H1 (cell line): ENCODE measurements at regions not wholly inside any gene's neighbourhood (a gene's known extent, or its start where the extent isn't known, plus 50 kb on each side); places are given as distances from the start of the nearest gene placed in this dataset.

ENCODE experiments used
- CTCF ChIA-PET: fragments of 300-600 bp; sonication (Branson Sonifier 250); formaldehyde crosslinking; loops from one replicate; lab custom pipeline; 2021; ENCODE audit not compliant: partially characterized antibody; lab: Charles Lee
- POLR2A ChIA-PET: fragments of 300-600 bp; sonication (Branson Sonifier 250); formaldehyde crosslinking; loops from one replicate; lab custom pipeline; 2021; ENCODE audit warnings: inconsistent platforms; ENCODE audit not compliant: partially characterized antibody; lab: Charles Lee
- DNase-seq, 2 experiments: peaks; one replicate each; pipeline versions ENCODE4 v3.0.0 to v3.0.0-alpha.2; 2010 to 2022; ENCODE audit warnings: low spot score in 2 of 2, low read depth in 1 of 2, mixed read lengths in 1 of 2
- FAIRE-seq: peaks from 2 replicates; lab custom pipeline; 2011; peaks lifted over from hg19 to GRCh38; lab: Jason Lieb, UNC
- H2AFZ ChIP-seq: 2 replicates; pipeline ENCODE4 v1.8.1; 2012; ENCODE audit warnings: low read length, inconsistent platforms
- H2AK5ac ChIP-seq: 2 replicates; pipeline ENCODE4 v1.6.1; 2013; ENCODE audit warnings: low read depth, low read length
- H2BK120ac ChIP-seq: replicated peaks from 2 replicates; pipeline ENCODE3; 2013; ENCODE audit warnings: low read depth, low read length, inconsistent platforms
- H2BK12ac ChIP-seq: 2 replicates; pipeline ENCODE4 v1.6.1; 2013; ENCODE audit warnings: low read depth, low read length
- H2BK15ac ChIP-seq: 2 replicates; pipeline ENCODE4 v1.6.1; 2013; ENCODE audit warnings: low read length
- H2BK20ac ChIP-seq: 2 replicates; pipeline ENCODE4 v1.6.1; 2013; ENCODE audit warnings: low read length
- H2BK5ac ChIP-seq: 2 replicates; pipeline ENCODE4 v1.6.1; 2013; ENCODE audit warnings: low read depth, low read length
- H3K14ac ChIP-seq: 2 replicates; pipeline ENCODE4 v1.6.1; 2013; ENCODE audit warnings: inconsistent platforms; ENCODE audit not compliant: insufficient read length
- H3K18ac ChIP-seq: 2 replicates; pipeline ENCODE4 v1.6.1; 2013; ENCODE audit warnings: low read length; ENCODE audit errors: extremely low read depth
- H3K23ac ChIP-seq: 2 replicates; pipeline ENCODE4 v1.6.1; 2013; ENCODE audit warnings: inconsistent platforms; ENCODE audit not compliant: insufficient read length
- H3K23me2 ChIP-seq: 2 replicates; pipeline ENCODE4 v1.6.1; 2013; ENCODE audit warnings: low read depth, low read length
- H3K27ac ChIP-seq: 2 replicates; pipeline ENCODE4 v1.6.1; 2011; ENCODE audit warnings: low read depth, low read length, inconsistent platforms
- H3K27me3 ChIP-seq, 4 experiments: replicated peaks in 1 of 4; 1 replicate in 1 of 4; 2 replicates in 3 of 4; pipeline versions ENCODE4 v1.6.1 to v1.8.1; 2011 to 2013; ENCODE audit warnings: low read length in 3 of 4, mild to moderate bottlenecking in 3 of 4, inconsistent platforms in 2 of 4, mixed read lengths in 2 of 4, moderate library complexity in 1 of 4; ENCODE audit not compliant: control insufficient read depth in 3 of 4, insufficient read depth in 3 of 4; ENCODE audit errors: extremely low read depth in 1 of 4
- H3K36me3 ChIP-seq, 4 experiments: 2 replicates each; pipeline versions ENCODE4 v1.6.1 to v1.8.1; 2011 to 2013; ENCODE audit warnings: mild to moderate bottlenecking in 4 of 4, low read length in 3 of 4, moderate library complexity in 2 of 4, control low read depth in 1 of 4, inconsistent platforms in 1 of 4; ENCODE audit not compliant: insufficient read depth in 4 of 4, control insufficient read depth in 2 of 4
- H3K4ac ChIP-seq: replicated peaks from 2 replicates; pipeline ENCODE3; 2013; ENCODE audit warnings: low read length, low read depth, mixed read lengths, inconsistent platforms; ENCODE audit not compliant: insufficient read length
- H3K4me1 ChIP-seq, 4 experiments: replicated peaks in 1 of 4; 1 replicate in 1 of 4; 2 replicates in 3 of 4; pipeline versions ENCODE4 v1.6.1 to v1.8.1; 2011 to 2013; ENCODE audit warnings: low read length in 3 of 4, inconsistent platforms in 2 of 4, mixed read lengths in 1 of 4; ENCODE audit not compliant: insufficient read depth in 4 of 4, control insufficient read depth in 3 of 4
- H3K4me2 ChIP-seq, 2 experiments: 2 replicates each; pipeline versions ENCODE4 v1.6.1 to v1.8.1; 2011 to 2013; ENCODE audit warnings: low read depth in 2 of 2, low read length in 2 of 2, control low read depth in 1 of 2, inconsistent platforms in 1 of 2, mild to moderate bottlenecking in 1 of 2; ENCODE audit not compliant: insufficient read depth in 1 of 2
- H3K4me3 ChIP-seq, 4 experiments: fragments of 200-600, 300-600 bp in 1 of 4; sonication (generic), shearing (Covaris generic), sonication (Bioruptor Twin) in 1 of 4; 2 replicates each; pipeline versions ENCODE4 v1.5.1 to v1.8.1; 2011 to 2016; ENCODE audit warnings: low read length in 4 of 4, low read depth in 3 of 4, control low read depth in 2 of 4, inconsistent platforms in 2 of 4, mild to moderate bottlenecking in 2 of 4, mixed read lengths in 1 of 4, moderate library complexity in 1 of 4; ENCODE audit not compliant: insufficient read depth in 2 of 4; ENCODE audit errors: extremely low read depth in 1 of 4
- H3K56ac ChIP-seq: replicated peaks from 2 replicates; pipeline ENCODE3; 2013; ENCODE audit warnings: low read depth, mild to moderate bottlenecking, mixed read lengths, low read length, inconsistent platforms; ENCODE audit not compliant: insufficient read length
- H3K79me1 ChIP-seq: 2 replicates; pipeline ENCODE4 v1.6.1; 2013; ENCODE audit warnings: low read depth, low read length, control low read depth
- H3K79me2 ChIP-seq, 2 experiments: 2 replicates each; pipeline versions ENCODE4 v1.6.1 to v1.8.1; 2012 to 2013; ENCODE audit warnings: low read length in 2 of 2, mild to moderate bottlenecking in 2 of 2, inconsistent platforms in 1 of 2; ENCODE audit not compliant: insufficient read depth in 2 of 2, control insufficient read depth in 1 of 2
- H3K9ac ChIP-seq, 4 experiments: replicated peaks in 1 of 4; 1 replicate in 1 of 4; 2 replicates in 3 of 4; pipeline versions ENCODE4 v1.6.1 to v1.8.1; 2011 to 2013; ENCODE audit warnings: low read depth in 3 of 4, low read length in 3 of 4, control low read depth in 2 of 4, mild to moderate bottlenecking in 2 of 4, moderate library complexity in 2 of 4, inconsistent platforms in 1 of 4; ENCODE audit errors: extremely low read depth in 1 of 4
- H3K9me3 ChIP-seq, 2 experiments: 2 replicates each; pipeline versions ENCODE4 v1.6.1 to v1.8.1; 2012 to 2013; ENCODE audit warnings: mild to moderate bottlenecking in 2 of 2, moderate library complexity in 2 of 2, control low read depth in 1 of 2, inconsistent platforms in 1 of 2, low read depth in 1 of 2, low read length in 1 of 2, mixed read lengths in 1 of 2; ENCODE audit not compliant: insufficient read depth in 2 of 2
- H4K20me1 ChIP-seq, 2 experiments: replicated peaks in 1 of 2; 2 replicates each; pipeline versions ENCODE3 to v1.8.1; 2011 to 2013; ENCODE audit warnings: inconsistent platforms in 2 of 2, low read length in 2 of 2, mild to moderate bottlenecking in 1 of 2; ENCODE audit not compliant: insufficient read depth in 2 of 2, control insufficient read depth in 1 of 2
- H4K5ac ChIP-seq: 2 replicates; pipeline ENCODE4 v1.6.1; 2013; ENCODE audit warnings: low read length, low read depth, mixed read lengths, inconsistent platforms; ENCODE audit not compliant: insufficient read length
- H4K8ac ChIP-seq: 2 replicates; pipeline ENCODE4 v1.8.0; 2013; ENCODE audit warnings: mild to moderate bottlenecking, moderate library complexity, low read length, inconsistent platforms; ENCODE audit not compliant: insufficient read depth; ENCODE audit errors: extremely low read depth
- H4K91ac ChIP-seq: replicated peaks from 2 replicates; pipeline ENCODE3; 2013; ENCODE audit warnings: low read length, mixed read lengths, inconsistent platforms; ENCODE audit not compliant: insufficient read length
- BCL11A ChIP-seq, 2 experiments: IDR thresholded peaks; one replicate each; pipeline ENCODE4 v1.6.1; 2011; ENCODE audit warnings: low read depth in 2 of 2, low read length in 2 of 2, mild to moderate bottlenecking in 2 of 2
- BRCA1 ChIP-seq: IDR thresholded peaks from 2 replicates; pipeline ENCODE4 v1.6.1; 2012; ENCODE audit warnings: low read depth, low read length, improper control_type of control experiment
- CBX5 ChIP-seq: fragments of 300-800, 300-1000 bp; sonication (generic); IDR thresholded peaks from 2 replicates; pipeline ENCODE4 v1.7.1; 2016; ENCODE audit warnings: antibody characterized with exemption, low read length, low read depth
- GTF2F1 ChIP-seq: IDR thresholded peaks from 2 replicates; pipeline ENCODE4 v1.6.1; 2012; ENCODE audit warnings: low read depth, low read length, improper control_type of control experiment, borderline replicate concordance
- MAFK ChIP-seq: IDR thresholded peaks from 2 replicates; pipeline ENCODE4 v1.6.1; 2012; ENCODE audit warnings: low read depth, mild to moderate bottlenecking, improper control_type of control experiment, low read length
- NRF1 ChIP-seq: IDR thresholded peaks from 2 replicates; pipeline ENCODE4 v1.6.1; 2011; ENCODE audit warnings: mild to moderate bottlenecking, low read depth, low read length, improper control_type of control experiment
- PHF8 ChIP-seq: fragments of 200-600 bp; sonication (generic); conservative IDR thresholded peaks from 2 replicates; pipeline ENCODE4 v1.7.1; 2012; ENCODE audit warnings: low read depth, mild to moderate bottlenecking, inconsistent platforms, low read length, moderate library complexity
- RAD21 ChIP-seq, 2 experiments: IDR thresholded peaks in 1 of 2; conservative IDR thresholded peaks in 1 of 2; 2 replicates each; pipeline ENCODE4 v1.6.1; 2011; ENCODE audit warnings: low read depth in 2 of 2, low read length in 2 of 2, improper control_type of control experiment in 1 of 2, inconsistent platforms in 1 of 2, mild to moderate bottlenecking in 1 of 2, moderate library complexity in 1 of 2
- RXRA ChIP-seq: IDR thresholded peaks from 2 replicates; pipeline ENCODE4 v1.6.1; 2011; ENCODE audit warnings: low read depth, mild to moderate bottlenecking, low read length, moderate library complexity; ENCODE audit not compliant: insufficient read depth
- TAF7 ChIP-seq: optimal IDR thresholded peaks from 2 replicates; pipeline ENCODE3; 2011; ENCODE audit warnings: low read depth, mild to moderate bottlenecking, inconsistent platforms, low read length, moderate library complexity, borderline replicate concordance
- TBP ChIP-seq: IDR thresholded peaks from 2 replicates; pipeline ENCODE4 v1.6.1; 2011; ENCODE audit warnings: low read depth, low read length, improper control_type of control experiment
- TEAD4 ChIP-seq: IDR thresholded peaks from 2 replicates; pipeline ENCODE4 v1.6.1; 2012; ENCODE audit warnings: low read depth, low read length, inconsistent platforms, mixed read lengths
- WGBS, 2 experiments: shearing (Covaris generic) in 1 of 2; methylation state at CpG; one replicate each; pipeline versions ENCODE4 v1.1.6 to v1.1.7; 2013 to 2015; ENCODE audit warnings: low lambda C conversion rate in 2 of 2, mixed read lengths in 2 of 2, inconsistent platforms in 1 of 2, low coverage in 1 of 2, missing lambda C conversion rate in 1 of 2; ENCODE audit not compliant: insufficient replicate concordance in 2 of 2, insufficient coverage in 1 of 2, insufficient read length in 1 of 2; ENCODE audit errors: extremely low coverage in 1 of 2, missing lambda C conversion rate in 1 of 2; 5-methylcytosine and 5-hydroxymethylcytosine counted together
- TF ChIP-seq, protein P1 (sequence below), 3 experiments: IDR thresholded peaks; 1 replicate in 2 of 3; 2 replicates in 1 of 3; pipeline versions ENCODE4 v1.5.1 to v1.6.1; 2011; ENCODE audit warnings: low read length in 3 of 3, mild to moderate bottlenecking in 3 of 3, inconsistent platforms in 2 of 3, low read depth in 1 of 3, moderate library complexity in 1 of 3; ENCODE audit not compliant: insufficient read depth in 1 of 3; ENCODE audit errors: control extremely low read depth in 1 of 3

- Histone ChIP-seq H3K27me3 (no peaks in the 10 kb centered on the region), H3K36me3 (no peaks in the 10 kb centered on the region), H3K79me1 (no peaks in the 10 kb centered on the region), H2BK15ac (no peak overlapping the region), H3K27ac (no peak overlapping the region), H2AFZ (no peak overlapping the region), H4K5ac (no peak overlapping the region), H4K8ac (no peak overlapping the region), H2BK120ac (no peak overlapping the region), H3K9me3 (no peaks in the 10 kb centered on the region), H3K4me3 (no peak overlapping the region), H3K4me2 (no peak overlapping the region), H2AK5ac (no peak overlapping the region), H3K9ac (no peak overlapping the region), H3K56ac (no peak overlapping the region), H2BK5ac (no peak overlapping the region), H3K14ac (no peak overlapping the region), H3K4ac (no peak overlapping the region), H3K79me2 (no peaks in the 10 kb centered on the region), H4K91ac (no peak overlapping the region), H2BK12ac (no peak overlapping the region), H4K20me1 (no peaks in the 10 kb centered on the region), H2BK20ac (no peak overlapping the region), H3K23me2 (no peaks in the 10 kb centered on the region; the same call in 1 of the 2 replicates), H3K18ac (no peak overlapping the region), H3K23ac (no peak overlapping the region), H3K4me1 (no peaks in the 10 kb centered on the region)
- DNase-seq (no peak), FAIRE-seq (no peak)
- WGBS, 2 experiments: 92% methylated on average over 4 of the region's 4 CpGs; no CpG with 5 or more reads in 1 of the 2 experiments
- ChIA-PET CTCF (no interaction called here), POLR2A (no interaction called here)
- TF ChIP-seq TAF7: no peak
- TF ChIP-seq, protein P1, sequence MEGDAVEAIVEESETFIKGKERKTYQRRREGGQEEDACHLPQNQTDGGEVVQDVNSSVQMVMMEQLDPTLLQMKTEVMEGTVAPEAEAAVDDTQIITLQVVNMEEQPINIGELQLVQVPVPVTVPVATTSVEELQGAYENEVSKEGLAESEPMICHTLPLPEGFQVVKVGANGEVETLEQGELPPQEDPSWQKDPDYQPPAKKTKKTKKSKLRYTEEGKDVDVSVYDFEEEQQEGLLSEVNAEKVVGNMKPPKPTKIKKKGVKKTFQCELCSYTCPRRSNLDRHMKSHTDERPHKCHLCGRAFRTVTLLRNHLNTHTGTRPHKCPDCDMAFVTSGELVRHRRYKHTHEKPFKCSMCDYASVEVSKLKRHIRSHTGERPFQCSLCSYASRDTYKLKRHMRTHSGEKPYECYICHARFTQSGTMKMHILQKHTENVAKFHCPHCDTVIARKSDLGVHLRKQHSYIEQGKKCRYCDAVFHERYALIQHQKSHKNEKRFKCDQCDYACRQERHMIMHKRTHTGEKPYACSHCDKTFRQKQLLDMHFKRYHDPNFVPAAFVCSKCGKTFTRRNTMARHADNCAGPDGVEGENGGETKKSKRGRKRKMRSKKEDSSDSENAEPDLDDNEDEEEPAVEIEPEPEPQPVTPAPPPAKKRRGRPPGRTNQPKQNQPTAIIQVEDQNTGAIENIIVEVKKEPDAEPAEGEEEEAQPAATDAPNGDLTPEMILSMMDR (IDR thresholded peaks at IDR 0.05; ENCODE audit: control extremely low read depth in 1 of 3, insufficient read depth in 1 of 3, low read depth in 1 of 3, low read length in 3 of 3): no peak
- no peak for TF ChIP-seq TEAD4
- TF ChIP-seq TBP: no peak
- no peak for TF ChIP-seq PHF8
- no peak for TF ChIP-seq BCL11A (IDR thresholded peaks at IDR 0.05; ENCODE audit: low read depth in 2 of 2, low read length in 2 of 2)
- TF ChIP-seq NRF1: no peak
- no peak for TF ChIP-seq GTF2F1
- TF ChIP-seq MAFK: no peak
- TF ChIP-seq RAD21 (IDR thresholded peaks at IDR 0.05 in 1 of 2, conservative IDR thresholded peaks at IDR 0.05 in 1 of 2; ENCODE audit: low read depth in 2 of 2, low read length in 2 of 2): no peak
- TF ChIP-seq BRCA1: no peak
- no peak for TF ChIP-seq RXRA
- TF ChIP-seq CBX5: no peak
Observed at GRCh38 chr13:70703755-70704154, 595.5 kb upstream of the KLHL1 start.
